ENCODE measurements at regions not wholly inside any gene's neighbourhood (a gene's known extent, or its start where the extent isn't known, plus 50 kb on each side); places are given as distances from the start of the nearest gene placed in this dataset.
A peak's percentile ranks its signal among the peaks of the same experiment; 100 is the strongest.

GRCh38 chr15:66615846-66616245, 50.0 kb upstream of the LCTL start:
- DNase-seq (ENCODE audit: low read depth), result no peak

- no peak for DNase-seq (ENCODE audit: low read depth)
Measured at GRCh38 chr15:66617137-66618090, 51.6 kb upstream of the LCTL start.

- DNase-seq (ENCODE audit: low read depth), result peak; percentile 9
Measured at GRCh38 chr15:66619152-66619903, 53.5 kb upstream of the LCTL start.

GRCh38 chr15:66620341-66620740, 54.5 kb upstream of the LCTL start:
- DNase-seq (ENCODE audit: low read depth), result no peak

GRCh38 chr15:66620744-66621344, 55.0 kb upstream of the LCTL start:
- no peak for DNase-seq (ENCODE audit: low read depth)

GRCh38 chr15:66621491-66622467, 56.0 kb upstream of the LCTL start:
- no peak for DNase-seq (ENCODE audit: low read depth)

- no peak for DNase-seq (ENCODE audit: low read depth)
Measured at GRCh38 chr15:66622591-66623022, 56.8 kb upstream of the LCTL start.

GRCh38 chr15:66623801-66624453, 58.1 kb upstream of the LCTL start:
- no peak for DNase-seq (ENCODE audit: low read depth)

GRCh38 chr15:66625531-66625930, 59.7 kb upstream of the LCTL start:
- no peak for DNase-seq (ENCODE audit: low read depth)

- DNase-seq (ENCODE audit: low read depth), result no peak
Measured at GRCh38 chr15:66625974-66626373, 60.2 kb upstream of the LCTL start.

- DNase-seq (ENCODE audit: low read depth), result no peak
Measured at GRCh38 chr15:66628976-66629723, 63.4 kb upstream of the LCTL start.

- DNase-seq (ENCODE audit: low read depth), result no peak
Measured at GRCh38 chr15:66629817-66630576, 64.2 kb upstream of the LCTL start.

GRCh38 chr15:66630801-66631351, 65.1 kb upstream of the LCTL start:
- no peak for DNase-seq (ENCODE audit: low read depth)

GRCh38 chr15:66631616-66632263, 65.9 kb upstream of the LCTL start:
- DNase-seq (ENCODE audit: low read depth), result no peak

GRCh38 chr15:66633041-66633937, 67.5 kb upstream of the LCTL start:
- no peak for DNase-seq (ENCODE audit: low read depth)

- DNase-seq (ENCODE audit: low read depth), result no peak
Measured at GRCh38 chr15:66633938-66634250, 68.1 kb upstream of the LCTL start.

GRCh38 chr15:66634540-66634939, 67.5 kb upstream of the SMAD6 start:
- DNase-seq (ENCODE audit: low read depth), result no peak

GRCh38 chr15:66635006-66635405, 67.0 kb upstream of the SMAD6 start:
- DNase-seq (ENCODE audit: low read depth), result no peak

Data from T follicular helper cell (primary cell).